ENCODE measurements at regions not wholly inside any gene's neighbourhood (a gene's known extent, or its start where the extent isn't known, plus 50 kb on each side); places are given as distances from the start of the nearest gene placed in this dataset.
"Not testable (repeated sequence)": the region's sequence is repeated elsewhere in the genome, so short reads cannot be mapped to it uniquely, and the experiment has no call there.

GRCh38 chr22:47497666-47498065 lies 735.2 kb downstream of the TBC1D22A start:
- TF ChIP-seq CTCF (IDR thresholded peaks at IDR 0.05; ENCODE audit: insufficient read depth, low read depth, low read length, missing control alignments) = no peak
- no peak for DNase-seq (ENCODE audit: low read depth)
- H3K4me3 ChIP-seq (ENCODE audit: low read length) = no peak overlapping the region

GRCh38 chr22:47495110-47495509 lies 732.7 kb downstream of the TBC1D22A start:
- no peak for TF ChIP-seq CTCF (IDR thresholded peaks at IDR 0.05; ENCODE audit: insufficient read depth, low read depth, low read length, missing control alignments)
- no peak overlapping the region for H3K4me3 ChIP-seq (ENCODE audit: low read length)
- DNase-seq (ENCODE audit: low read depth) = no peak

- H3K4me3 ChIP-seq (ENCODE audit: low read length); DNase-seq (ENCODE audit: low read depth): not testable (repeated sequence)
Observed at GRCh38 chr22:47488131-47488530, 725.7 kb downstream of the TBC1D22A start.

- DNase-seq (ENCODE audit: low read depth) = no peak
- H3K4me3 ChIP-seq (ENCODE audit: low read length) = no peak overlapping the region
- TF ChIP-seq CTCF (IDR thresholded peaks at IDR 0.05; ENCODE audit: insufficient read depth, low read depth, low read length, missing control alignments) = no peak
Observed at GRCh38 chr22:47486569-47487312, 724.3 kb downstream of the TBC1D22A start.

GRCh38 chr22:47484960-47485569 lies 722.6 kb downstream of the TBC1D22A start:
- no peak for TF ChIP-seq CTCF (IDR thresholded peaks at IDR 0.05; ENCODE audit: insufficient read depth, low read depth, low read length, missing control alignments)
- no peak for DNase-seq (ENCODE audit: low read depth)
- H3K4me3 ChIP-seq (ENCODE audit: low read length) = no peak overlapping the region

GRCh38 chr22:47476231-47476630 lies 713.8 kb downstream of the TBC1D22A start:
- no peak overlapping the region for H3K4me3 ChIP-seq (ENCODE audit: low read length)
- no peak for TF ChIP-seq CTCF (IDR thresholded peaks at IDR 0.05; ENCODE audit: insufficient read depth, low read depth, low read length, missing control alignments)
- no peak for DNase-seq (ENCODE audit: low read depth)

GRCh38 chr22:47474895-47475294 lies 712.4 kb downstream of the TBC1D22A start:
- DNase-seq (ENCODE audit: low read depth) = no peak
- no peak for TF ChIP-seq CTCF (IDR thresholded peaks at IDR 0.05; ENCODE audit: insufficient read depth, low read depth, low read length, missing control alignments)
- no peak overlapping the region for H3K4me3 ChIP-seq (ENCODE audit: low read length)

All from epithelial cell of esophagus (primary cell).